Uterus (tissue), 2 donors: ENCODE measurements at regions not wholly inside any gene's neighbourhood (a gene's known extent, or its start where the extent isn't known, plus 50 kb on each side); places are given as distances from the start of the nearest gene placed in this dataset.

Source experiments
- POLR2A ChIP-seq, 2 donors: fragments of 450-650 bp; IDR thresholded peaks; one replicate each; pipeline ENCODE4 v1.6.1; 2016; ENCODE audit warnings: antibody characterized with exemption in 2 of 2, mild to moderate bottlenecking in 1 of 2, moderate library complexity in 1 of 2
- TF ChIP-seq, protein P1 (sequence below), 4 experiments: fragments of 200-600 bp in 2 of 4; fragments of 450-650 bp in 2 of 4; sonication (generic) in 2 of 4; IDR thresholded peaks; one replicate each; pipeline ENCODE4 v1.5.1; 2016 to 2019; ENCODE audit warnings: antibody characterized with exemption in 4 of 4, mild to moderate bottlenecking in 2 of 4, moderate library complexity in 1 of 4

DNA sequence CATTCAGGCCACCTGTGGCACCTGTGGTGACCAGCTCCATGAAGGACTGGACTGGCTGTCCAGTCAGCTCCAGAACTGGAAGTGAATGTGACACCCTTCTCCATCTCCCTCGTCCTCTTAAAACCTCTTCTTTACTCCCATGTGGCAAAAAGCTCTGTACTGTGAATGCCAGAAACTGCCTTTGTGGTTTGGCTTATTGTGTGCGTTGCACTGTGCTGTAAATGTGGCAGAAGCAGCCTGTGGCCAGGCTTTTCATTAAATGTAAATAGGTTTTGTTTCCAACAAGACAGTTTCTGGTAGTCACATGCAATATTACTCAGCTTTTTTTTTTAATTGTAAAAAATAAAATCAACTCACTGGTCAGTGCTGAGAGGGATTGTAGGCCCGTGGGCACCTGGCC lies 453.7 kb downstream of the ATP23 start:
- TF ChIP-seq, protein P1, sequence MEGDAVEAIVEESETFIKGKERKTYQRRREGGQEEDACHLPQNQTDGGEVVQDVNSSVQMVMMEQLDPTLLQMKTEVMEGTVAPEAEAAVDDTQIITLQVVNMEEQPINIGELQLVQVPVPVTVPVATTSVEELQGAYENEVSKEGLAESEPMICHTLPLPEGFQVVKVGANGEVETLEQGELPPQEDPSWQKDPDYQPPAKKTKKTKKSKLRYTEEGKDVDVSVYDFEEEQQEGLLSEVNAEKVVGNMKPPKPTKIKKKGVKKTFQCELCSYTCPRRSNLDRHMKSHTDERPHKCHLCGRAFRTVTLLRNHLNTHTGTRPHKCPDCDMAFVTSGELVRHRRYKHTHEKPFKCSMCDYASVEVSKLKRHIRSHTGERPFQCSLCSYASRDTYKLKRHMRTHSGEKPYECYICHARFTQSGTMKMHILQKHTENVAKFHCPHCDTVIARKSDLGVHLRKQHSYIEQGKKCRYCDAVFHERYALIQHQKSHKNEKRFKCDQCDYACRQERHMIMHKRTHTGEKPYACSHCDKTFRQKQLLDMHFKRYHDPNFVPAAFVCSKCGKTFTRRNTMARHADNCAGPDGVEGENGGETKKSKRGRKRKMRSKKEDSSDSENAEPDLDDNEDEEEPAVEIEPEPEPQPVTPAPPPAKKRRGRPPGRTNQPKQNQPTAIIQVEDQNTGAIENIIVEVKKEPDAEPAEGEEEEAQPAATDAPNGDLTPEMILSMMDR (IDR thresholded peaks at IDR 0.05): no peak
- no peak for TF ChIP-seq POLR2A (IDR thresholded peaks at IDR 0.05)
